ENCODE measurements at regions not wholly inside any gene's neighbourhood (a gene's known extent, or its start where the extent isn't known, plus 50 kb on each side); places are given as distances from the start of the nearest gene placed in this dataset.
"Not testable (repeated sequence)": the region's sequence is repeated elsewhere in the genome, so short reads cannot be mapped to it uniquely, and the experiment has no call there.

GRCh38 chr2:35820391-35820790 is 535.2 kb upstream of the CRIM1 start:
- Histone ChIP-seq H3K36me3 (replicated peaks) (no peaks in the 10 kb centered on the region), H3K27me3 (replicated peaks) (no peaks in the 10 kb centered on the region), H3K27ac (no peak overlapping the region), H3K4me3 (ENCODE audit: low read depth, low read length) (no peak overlapping the region)
- no peak for DNase-seq
- TF ChIP-seq, protein P1, sequence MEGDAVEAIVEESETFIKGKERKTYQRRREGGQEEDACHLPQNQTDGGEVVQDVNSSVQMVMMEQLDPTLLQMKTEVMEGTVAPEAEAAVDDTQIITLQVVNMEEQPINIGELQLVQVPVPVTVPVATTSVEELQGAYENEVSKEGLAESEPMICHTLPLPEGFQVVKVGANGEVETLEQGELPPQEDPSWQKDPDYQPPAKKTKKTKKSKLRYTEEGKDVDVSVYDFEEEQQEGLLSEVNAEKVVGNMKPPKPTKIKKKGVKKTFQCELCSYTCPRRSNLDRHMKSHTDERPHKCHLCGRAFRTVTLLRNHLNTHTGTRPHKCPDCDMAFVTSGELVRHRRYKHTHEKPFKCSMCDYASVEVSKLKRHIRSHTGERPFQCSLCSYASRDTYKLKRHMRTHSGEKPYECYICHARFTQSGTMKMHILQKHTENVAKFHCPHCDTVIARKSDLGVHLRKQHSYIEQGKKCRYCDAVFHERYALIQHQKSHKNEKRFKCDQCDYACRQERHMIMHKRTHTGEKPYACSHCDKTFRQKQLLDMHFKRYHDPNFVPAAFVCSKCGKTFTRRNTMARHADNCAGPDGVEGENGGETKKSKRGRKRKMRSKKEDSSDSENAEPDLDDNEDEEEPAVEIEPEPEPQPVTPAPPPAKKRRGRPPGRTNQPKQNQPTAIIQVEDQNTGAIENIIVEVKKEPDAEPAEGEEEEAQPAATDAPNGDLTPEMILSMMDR (IDR thresholded peaks at IDR 0.05; ENCODE audit: low read depth, low read length, missing control alignments), result no peak
- in situ Hi-C loops (cut with HindIII; ENCODE audit: low pct_ligation_motif_present, low sequenced_read_pairs), result no loop called here

GRCh38 chr2:35819033-35819432 is 536.5 kb upstream of the CRIM1 start:
- H3K27me3 ChIP-seq (replicated peaks), result no peaks in the 10 kb centered on the region
- DNase-seq, result no peak
- no peak overlapping the region for H3K27ac ChIP-seq
- TF ChIP-seq, protein P1 (IDR thresholded peaks at IDR 0.05; ENCODE audit: low read depth, low read length, missing control alignments), result no peak
- H3K36me3 ChIP-seq (replicated peaks), result no peaks in the 10 kb centered on the region
- no peak overlapping the region for H3K4me3 ChIP-seq (ENCODE audit: low read depth, low read length)
- in situ Hi-C loops (cut with HindIII; ENCODE audit: low pct_ligation_motif_present, low sequenced_read_pairs), result no loop called here

- H3K36me3 ChIP-seq (replicated peaks); DNase-seq; H3K27ac ChIP-seq; in situ Hi-C loops (cut with HindIII; ENCODE audit: low pct_ligation_motif_present, low sequenced_read_pairs); H3K4me3 ChIP-seq (ENCODE audit: low read depth, low read length); H3K27me3 ChIP-seq (replicated peaks): not testable (repeated sequence)
Measured at GRCh38 chr2:35818359-35818758, 537.2 kb upstream of the CRIM1 start.

- in situ Hi-C loops (cut with HindIII; ENCODE audit: low pct_ligation_motif_present, low sequenced_read_pairs); DNase-seq; H3K4me3 ChIP-seq (ENCODE audit: low read depth, low read length); H3K27me3 ChIP-seq (replicated peaks); H3K27ac ChIP-seq; H3K36me3 ChIP-seq (replicated peaks): not testable (repeated sequence)
Measured at GRCh38 chr2:35814597-35814996, 541.0 kb upstream of the CRIM1 start.

DNA sequence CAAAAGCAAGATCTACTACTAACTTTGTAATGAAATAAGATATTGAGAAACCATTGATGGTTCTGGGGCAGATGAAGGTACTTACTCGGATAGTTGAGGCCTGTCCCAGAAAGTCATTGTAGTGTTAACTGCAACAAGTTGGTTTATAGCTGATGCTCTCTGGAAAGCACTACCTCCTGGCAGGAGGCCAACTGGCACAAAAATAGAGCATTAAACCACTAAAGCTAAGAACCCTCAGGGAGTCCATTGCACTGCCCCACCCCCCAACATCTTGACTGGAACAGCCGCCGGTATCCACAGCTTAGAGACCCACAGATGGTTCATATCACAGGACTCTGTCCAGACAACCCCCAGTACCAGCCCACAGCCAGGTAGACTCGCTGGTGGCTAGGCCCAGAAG is 552.5 kb upstream of the CRIM1 start:
- Histone ChIP-seq H3K27ac (no peak overlapping the region), H3K4me3 (ENCODE audit: low read depth, low read length) (no peak overlapping the region), H3K36me3 (replicated peaks) (no peaks in the 10 kb centered on the region), H3K27me3 (replicated peaks) (no peaks in the 10 kb centered on the region)
- TF ChIP-seq, protein P1 (IDR thresholded peaks at IDR 0.05; ENCODE audit: low read depth, low read length, missing control alignments), result no peak
- in situ Hi-C loops (cut with HindIII; ENCODE audit: low pct_ligation_motif_present, low sequenced_read_pairs), result no loop called here
- DNase-seq, result no peak

- no peak for DNase-seq
- H3K4me3 ChIP-seq (ENCODE audit: low read depth, low read length), result no peak overlapping the region
- in situ Hi-C loops (cut with HindIII; ENCODE audit: low pct_ligation_motif_present, low sequenced_read_pairs), result no loop called here
- TF ChIP-seq, protein P1 (IDR thresholded peaks at IDR 0.05; ENCODE audit: low read depth, low read length, missing control alignments), result no peak
- H3K27me3 ChIP-seq (replicated peaks), result no peaks in the 10 kb centered on the region
- no peak overlapping the region for H3K27ac ChIP-seq
- H3K36me3 ChIP-seq (replicated peaks), result no peaks in the 10 kb centered on the region
Measured at GRCh38 chr2:35794796-35795450, 560.7 kb upstream of the CRIM1 start.

DNA sequence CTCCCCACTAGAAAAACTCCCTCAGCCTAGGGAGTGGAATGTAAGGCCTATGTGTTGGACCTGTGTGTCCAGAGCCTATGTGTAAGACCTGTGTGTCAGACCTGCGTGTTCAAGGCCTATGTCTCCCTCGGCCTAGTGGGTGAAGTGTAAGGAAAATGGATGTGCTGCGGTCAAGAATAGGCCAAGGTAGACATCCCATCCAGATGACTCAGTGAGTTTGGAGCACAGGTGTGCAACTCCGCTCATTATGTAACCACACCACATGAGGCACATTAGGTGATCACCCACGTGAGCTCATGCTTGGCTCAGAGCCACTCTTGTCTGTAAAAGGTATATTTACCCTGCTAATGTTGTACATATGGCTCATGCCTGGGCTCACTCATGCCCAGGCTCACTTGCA is 565.3 kb upstream of the CRIM1 start:
- Histone ChIP-seq H3K27ac (no peak overlapping the region), H3K4me3 (ENCODE audit: low read depth, low read length) (no peak overlapping the region), H3K27me3 (replicated peaks) (no peaks in the 10 kb centered on the region), H3K36me3 (replicated peaks) (no peaks in the 10 kb centered on the region)
- TF ChIP-seq, protein P1 (IDR thresholded peaks at IDR 0.05; ENCODE audit: low read depth, low read length, missing control alignments), result no peak
- in situ Hi-C loops (cut with HindIII; ENCODE audit: low pct_ligation_motif_present, low sequenced_read_pairs), result no loop called here
- no peak for DNase-seq

All from brain microvascular endothelial cell (primary cell).